ENCODE measurements at regions not wholly inside any gene's neighbourhood (a gene's known extent, or its start where the extent isn't known, plus 50 kb on each side); places are given as distances from the start of the nearest gene placed in this dataset.
"Not testable (repeated sequence)": the region's sequence is repeated elsewhere in the genome, so short reads cannot be mapped to it uniquely, and the experiment has no call there.

- no peaks in the 10 kb centered on the region for H3K27me3 Mint-ChIP-seq
- peaks cover 3% of the 10 kb centered on the region for H3K4me1 Mint-ChIP-seq
- ChIA-PET POLR2A (no interaction called here), CTCF (no interaction called here)
- DNase-seq: no peak
- no peak overlapping the region for H3K4me3 Mint-ChIP-seq
- no peaks in the 10 kb centered on the region for H3K9me3 Mint-ChIP-seq
- H3K27ac Mint-ChIP-seq: no peak overlapping the region
- H3K36me3 Mint-ChIP-seq (ENCODE audit: low read depth): no peaks in the 10 kb centered on the region
Measured at GRCh38 chr3:178086144-178086825, 450.0 kb upstream of the KCNMB2 start.

- Mint-ChIP-seq H3K9me3 (no peaks in the 10 kb centered on the region), H3K4me1 (peaks cover 3% of the 10 kb centered on the region), H3K27ac (no peak overlapping the region), H3K27me3 (no peaks in the 10 kb centered on the region), H3K4me3 (no peak overlapping the region), H3K36me3 (ENCODE audit: low read depth) (no peaks in the 10 kb centered on the region)
- POLR2A ChIA-PET: no interaction called here
- CTCF ChIA-PET: no interaction called here
- DNase-seq: no peak
Measured at GRCh38 chr3:178087376-178087775, 448.9 kb upstream of the KCNMB2 start.

GRCh38 chr3:178088963-178089362 is 447.3 kb upstream of the KCNMB2 start:
- ChIA-PET POLR2A (no interaction called here), CTCF (no interaction called here)
- Mint-ChIP-seq H3K36me3 (ENCODE audit: low read depth) (no peaks in the 10 kb centered on the region), H3K9me3 (peaks cover 3% of the 10 kb centered on the region), H3K27ac (no peak overlapping the region), H3K4me3 (no peak overlapping the region), H3K27me3 (no peaks in the 10 kb centered on the region), H3K4me1 (peaks cover 3% of the 10 kb centered on the region)
- no peak for DNase-seq

GRCh38 chr3:178090899-178091298 is 445.3 kb upstream of the KCNMB2 start:
- Mint-ChIP-seq H3K9me3 (peaks cover 3% of the 10 kb centered on the region), H3K36me3 (ENCODE audit: low read depth) (no peaks in the 10 kb centered on the region), H3K27ac (no peak overlapping the region), H3K4me3 (no peak overlapping the region), H3K4me1 (no peaks in the 10 kb centered on the region), H3K27me3 (no peaks in the 10 kb centered on the region)
- DNase-seq: no peak
- ChIA-PET CTCF (no interaction called here), POLR2A (no interaction called here)

- DNase-seq: no peak
- POLR2A ChIA-PET: no interaction called here
- Mint-ChIP-seq H3K27me3 (no peaks in the 10 kb centered on the region), H3K4me3 (no peak overlapping the region), H3K36me3 (ENCODE audit: low read depth) (no peaks in the 10 kb centered on the region), H3K4me1 (no peaks in the 10 kb centered on the region), H3K9me3 (peaks cover 3% of the 10 kb centered on the region), H3K27ac (no peak overlapping the region)
- CTCF ChIA-PET: no interaction called here
Measured at GRCh38 chr3:178095522-178095921, 440.7 kb upstream of the KCNMB2 start.

DNA sequence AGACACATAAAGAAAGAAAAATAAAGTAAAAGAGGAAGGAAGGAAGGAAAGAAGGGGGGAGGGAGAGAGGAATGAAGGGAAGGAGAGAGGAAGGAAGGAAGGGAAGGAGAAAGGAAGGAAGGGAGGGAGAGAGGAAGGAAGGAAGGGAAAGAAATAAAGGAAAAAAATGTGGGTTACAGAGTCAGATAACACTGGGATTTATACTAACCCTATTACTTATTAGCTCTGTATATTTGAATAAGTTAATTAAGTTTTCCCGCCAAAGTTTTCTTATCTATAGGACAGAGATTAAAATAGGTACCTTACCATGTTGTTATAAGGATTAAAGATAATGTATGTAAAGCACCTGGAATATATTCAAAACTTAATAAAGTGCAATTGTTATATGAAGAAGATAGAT is 439.3 kb upstream of the KCNMB2 start:
- H3K4me1 Mint-ChIP-seq: no peaks in the 10 kb centered on the region
- H3K9me3 Mint-ChIP-seq: peaks cover 3% of the 10 kb centered on the region
- no peaks in the 10 kb centered on the region for H3K36me3 Mint-ChIP-seq (ENCODE audit: low read depth)
- no peaks in the 10 kb centered on the region for H3K27me3 Mint-ChIP-seq
- ChIA-PET CTCF (no interaction called here), POLR2A (no interaction called here)
- DNase-seq: no peak
- H3K4me3 Mint-ChIP-seq: no peak overlapping the region
- no peak overlapping the region for H3K27ac Mint-ChIP-seq

GRCh38 chr3:178097576-178097975 is 438.7 kb upstream of the KCNMB2 start:
- CTCF ChIA-PET: no interaction called here
- no peak for DNase-seq
- H3K9me3 Mint-ChIP-seq: peaks cover 3% of the 10 kb centered on the region
- POLR2A ChIA-PET: no interaction called here
- no peak overlapping the region for H3K27ac Mint-ChIP-seq
- no peaks in the 10 kb centered on the region for H3K4me1 Mint-ChIP-seq
- no peaks in the 10 kb centered on the region for H3K36me3 Mint-ChIP-seq (ENCODE audit: low read depth)
- no peaks in the 10 kb centered on the region for H3K27me3 Mint-ChIP-seq
- no peak overlapping the region for H3K4me3 Mint-ChIP-seq

GRCh38 chr3:178099274-178099673 is 437.0 kb upstream of the KCNMB2 start:
- Mint-ChIP-seq H3K4me1 (no peaks in the 10 kb centered on the region), H3K27me3 (no peaks in the 10 kb centered on the region), H3K4me3 (no peak overlapping the region), H3K36me3 (ENCODE audit: low read depth) (no peaks in the 10 kb centered on the region), H3K27ac (no peak overlapping the region), H3K9me3 (no peaks in the 10 kb centered on the region)
- DNase-seq: no peak
- ChIA-PET CTCF (no interaction called here), POLR2A (no interaction called here)

DNA sequence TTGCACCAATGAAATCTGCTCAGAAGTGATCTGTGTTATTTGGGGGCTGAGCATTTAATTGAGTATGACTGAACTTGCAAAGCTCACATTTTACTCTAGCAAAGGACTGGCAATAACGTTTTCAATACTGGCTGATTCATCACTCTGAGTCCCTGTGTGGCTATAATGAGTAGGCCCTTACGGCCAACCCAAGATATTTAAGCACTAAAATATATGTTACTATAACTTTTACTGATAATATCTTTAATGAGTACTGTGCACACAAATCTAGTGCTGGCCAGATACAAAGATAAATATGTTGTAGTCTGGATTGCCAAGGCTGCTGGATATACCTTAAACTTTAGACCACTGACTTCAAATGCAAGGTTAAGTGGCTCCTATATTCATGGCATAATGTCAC is 436.4 kb upstream of the KCNMB2 start:
- Mint-ChIP-seq H3K27ac (no peak overlapping the region), H3K4me1 (no peaks in the 10 kb centered on the region), H3K36me3 (ENCODE audit: low read depth) (no peaks in the 10 kb centered on the region), H3K9me3 (no peaks in the 10 kb centered on the region), H3K27me3 (no peaks in the 10 kb centered on the region), H3K4me3 (no peak overlapping the region)
- POLR2A ChIA-PET: no interaction called here
- CTCF ChIA-PET: no interaction called here
- DNase-seq: no peak

- POLR2A ChIA-PET: no interaction called here
- H3K27ac Mint-ChIP-seq: no peak overlapping the region
- no peak for DNase-seq
- no peaks in the 10 kb centered on the region for H3K4me1 Mint-ChIP-seq
- H3K9me3 Mint-ChIP-seq: no peaks in the 10 kb centered on the region
- no peak overlapping the region for H3K4me3 Mint-ChIP-seq
- CTCF ChIA-PET: no interaction called here
- H3K36me3 Mint-ChIP-seq (ENCODE audit: low read depth): no peaks in the 10 kb centered on the region
- no peaks in the 10 kb centered on the region for H3K27me3 Mint-ChIP-seq
Measured at GRCh38 chr3:178100908-178101307, 435.3 kb upstream of the KCNMB2 start.

GRCh38 chr3:178103140-178103539 is 433.1 kb upstream of the KCNMB2 start:
- ChIA-PET CTCF (no interaction called here), POLR2A (no interaction called here)
- no peak overlapping the region for H3K27ac Mint-ChIP-seq
- H3K27me3 Mint-ChIP-seq: no peaks in the 10 kb centered on the region
- H3K4me3 Mint-ChIP-seq: no peak overlapping the region
- H3K4me1 Mint-ChIP-seq: no peaks in the 10 kb centered on the region
- H3K9me3 Mint-ChIP-seq: no peaks in the 10 kb centered on the region
- no peaks in the 10 kb centered on the region for H3K36me3 Mint-ChIP-seq (ENCODE audit: low read depth)
- DNase-seq: no peak

DNA sequence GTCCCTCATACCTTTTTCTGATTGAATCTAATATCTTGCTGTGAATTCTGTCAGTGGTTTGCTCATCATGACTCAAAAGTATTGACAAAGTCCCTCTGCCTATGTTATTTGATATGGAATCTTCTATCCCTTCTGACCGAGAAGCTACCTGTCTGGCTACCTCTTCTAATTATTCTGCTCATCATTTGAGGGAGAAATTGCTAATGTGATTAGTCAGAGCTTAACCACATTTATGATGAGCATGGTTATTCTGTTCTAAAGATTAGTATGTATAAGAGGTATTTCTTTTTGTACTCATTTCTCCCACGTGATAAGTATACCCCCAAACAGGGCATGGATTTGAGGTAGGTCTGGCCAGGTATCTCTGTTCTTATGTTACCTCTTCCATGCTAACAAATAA is 428.4 kb upstream of the KCNMB2 start:
- no peaks in the 10 kb centered on the region for H3K9me3 Mint-ChIP-seq
- no peak overlapping the region for H3K27ac Mint-ChIP-seq
- ChIA-PET POLR2A (no interaction called here), CTCF (no interaction called here)
- H3K4me1 Mint-ChIP-seq: no peaks in the 10 kb centered on the region
- no peak for DNase-seq
- no peaks in the 10 kb centered on the region for H3K36me3 Mint-ChIP-seq (ENCODE audit: low read depth)
- no peak overlapping the region for H3K4me3 Mint-ChIP-seq
- H3K27me3 Mint-ChIP-seq: no peaks in the 10 kb centered on the region

DNA sequence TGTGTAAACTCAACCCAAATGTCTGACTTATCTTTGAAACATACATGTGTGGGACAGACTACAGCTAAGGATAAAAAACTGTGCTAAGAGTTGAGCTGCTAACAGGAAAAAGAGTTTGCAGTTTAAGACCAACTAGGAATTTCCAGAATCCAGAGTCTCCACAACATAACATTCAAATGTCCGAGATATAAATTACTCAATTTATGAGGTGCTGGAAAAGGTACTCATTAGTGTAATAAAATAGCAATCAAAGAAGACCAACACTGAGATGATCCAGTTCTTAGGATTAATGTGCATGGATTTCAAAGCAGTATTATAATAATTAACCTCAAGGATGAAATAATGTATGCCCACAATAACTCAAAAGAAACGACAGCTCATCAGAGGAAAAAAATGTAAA is 426.5 kb upstream of the KCNMB2 start:
- ChIA-PET CTCF (interaction anchor here (0.7 kb wide), 1 partner anchor 64 kb away, joined by 3 read pairs; no protein-coding TSS in a partner anchor), POLR2A (no interaction called here)
- no peaks in the 10 kb centered on the region for H3K27me3 Mint-ChIP-seq
- no peaks in the 10 kb centered on the region for H3K4me1 Mint-ChIP-seq
- no peaks in the 10 kb centered on the region for H3K9me3 Mint-ChIP-seq
- no peak for DNase-seq
- H3K36me3 Mint-ChIP-seq (ENCODE audit: low read depth): no peaks in the 10 kb centered on the region
- no peak overlapping the region for H3K4me3 Mint-ChIP-seq
- no peak overlapping the region for H3K27ac Mint-ChIP-seq

DNA sequence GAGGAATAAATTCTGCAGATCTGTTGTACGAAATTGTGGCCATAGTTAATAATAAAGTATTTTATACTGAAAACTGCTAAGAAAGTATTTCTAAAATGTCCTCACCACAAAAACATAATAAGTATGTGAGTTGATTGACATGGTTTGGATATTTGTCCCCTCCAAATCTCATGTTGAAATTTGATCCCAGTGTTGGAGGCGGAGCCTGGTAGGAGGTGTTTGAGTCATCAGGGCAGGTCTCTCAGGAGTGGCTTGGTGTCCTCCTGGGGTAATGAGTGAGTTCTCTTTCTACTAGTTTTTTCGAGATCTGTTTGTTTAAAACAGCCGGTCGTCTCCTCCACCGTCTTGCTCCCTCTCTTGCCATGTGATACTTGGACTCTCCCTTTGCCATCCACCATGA is 424.1 kb upstream of the KCNMB2 start:
- peak; percentile 18 for DNase-seq
- H3K36me3 Mint-ChIP-seq (ENCODE audit: low read depth): no peaks in the 10 kb centered on the region
- POLR2A ChIA-PET: no interaction called here

GRCh38 chr3:178112552-178112951 is 423.7 kb upstream of the KCNMB2 start:
- POLR2A ChIA-PET; CTCF ChIA-PET; H3K36me3 Mint-ChIP-seq (ENCODE audit: low read depth); H3K4me3 Mint-ChIP-seq; DNase-seq; H3K9me3 Mint-ChIP-seq; H3K4me1 Mint-ChIP-seq; H3K27me3 Mint-ChIP-seq; H3K27ac Mint-ChIP-seq: not testable (repeated sequence)

More for the DNA sequence above, 424.1 kb upstream of the KCNMB2 start:
- no peaks in the 10 kb centered on the region for H3K9me3 Mint-ChIP-seq
- no peaks in the 10 kb centered on the region for H3K4me1 Mint-ChIP-seq
- no peak overlapping the region for H3K4me3 Mint-ChIP-seq
- no peak overlapping the region for H3K27ac Mint-ChIP-seq
- CTCF ChIA-PET: no interaction called here
- no peaks in the 10 kb centered on the region for H3K27me3 Mint-ChIP-seq
